ENCODE measurements at regions not wholly inside any gene's neighbourhood (a gene's known extent, or its start where the extent isn't known, plus 50 kb on each side); places are given as distances from the start of the nearest gene placed in this dataset.

- no peak for TF ChIP-seq CTCF (IDR thresholded peaks at IDR 0.05)
- no peak for TF ChIP-seq POLR2A (IDR thresholded peaks at IDR 0.05)
These were observed 51.9 kb upstream of the CFAP46 start for GRCh38 chr10:132994185-132994796.

All from Peyer's patch (tissue), 4 donors.